ENCODE measurements at regions not wholly inside any gene's neighbourhood (a gene's known extent, or its start where the extent isn't known, plus 50 kb on each side); places are given as distances from the start of the nearest gene placed in this dataset.

DNA sequence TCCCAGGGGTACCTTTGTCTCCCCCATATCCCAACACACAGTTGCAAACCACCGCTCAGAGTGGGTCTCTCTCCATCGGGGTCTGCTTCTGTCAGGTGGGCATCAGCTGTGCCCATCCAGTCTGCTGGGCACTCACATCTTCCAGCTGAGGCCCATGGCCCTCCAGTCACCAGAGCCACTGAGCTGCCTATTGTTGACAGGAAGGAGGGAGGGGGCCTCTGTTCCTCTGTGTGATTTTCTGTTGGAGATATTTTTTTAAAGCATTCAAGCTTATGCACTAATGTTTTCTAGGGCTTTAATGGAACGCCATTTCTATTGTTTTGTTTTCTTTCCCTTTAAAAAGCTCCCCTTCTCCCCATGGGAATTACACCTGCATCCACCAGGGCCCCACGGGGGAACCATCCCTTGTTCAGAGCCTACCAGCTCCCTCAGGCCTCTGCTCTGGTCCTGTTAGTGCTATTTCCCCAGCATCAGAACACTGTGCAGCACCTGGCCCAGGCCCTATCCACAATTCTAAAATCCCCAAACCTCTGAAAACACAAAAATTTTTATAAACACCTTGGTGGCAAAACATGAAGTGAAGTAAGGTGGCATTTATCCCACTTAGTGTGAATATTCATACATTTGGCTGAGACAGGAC, 326.2 kb downstream of the CD83 start:
- no peak overlapping the region for H3K4me3 ChIP-seq (ENCODE audit: low read depth, low read length)
- no peaks in the 10 kb centered on the region for H3K36me3 ChIP-seq (replicated peaks)
- no peak for DNase-seq
- TF ChIP-seq, protein P1, sequence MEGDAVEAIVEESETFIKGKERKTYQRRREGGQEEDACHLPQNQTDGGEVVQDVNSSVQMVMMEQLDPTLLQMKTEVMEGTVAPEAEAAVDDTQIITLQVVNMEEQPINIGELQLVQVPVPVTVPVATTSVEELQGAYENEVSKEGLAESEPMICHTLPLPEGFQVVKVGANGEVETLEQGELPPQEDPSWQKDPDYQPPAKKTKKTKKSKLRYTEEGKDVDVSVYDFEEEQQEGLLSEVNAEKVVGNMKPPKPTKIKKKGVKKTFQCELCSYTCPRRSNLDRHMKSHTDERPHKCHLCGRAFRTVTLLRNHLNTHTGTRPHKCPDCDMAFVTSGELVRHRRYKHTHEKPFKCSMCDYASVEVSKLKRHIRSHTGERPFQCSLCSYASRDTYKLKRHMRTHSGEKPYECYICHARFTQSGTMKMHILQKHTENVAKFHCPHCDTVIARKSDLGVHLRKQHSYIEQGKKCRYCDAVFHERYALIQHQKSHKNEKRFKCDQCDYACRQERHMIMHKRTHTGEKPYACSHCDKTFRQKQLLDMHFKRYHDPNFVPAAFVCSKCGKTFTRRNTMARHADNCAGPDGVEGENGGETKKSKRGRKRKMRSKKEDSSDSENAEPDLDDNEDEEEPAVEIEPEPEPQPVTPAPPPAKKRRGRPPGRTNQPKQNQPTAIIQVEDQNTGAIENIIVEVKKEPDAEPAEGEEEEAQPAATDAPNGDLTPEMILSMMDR (IDR thresholded peaks at IDR 0.05; ENCODE audit: low read depth, low read length, missing control alignments): no peak
- no peaks in the 10 kb centered on the region for H3K27me3 ChIP-seq (replicated peaks)
- H3K27ac ChIP-seq: no peak overlapping the region
- in situ Hi-C loops (cut with HindIII; ENCODE audit: low pct_ligation_motif_present, low sequenced_read_pairs): no loop called here

DNA sequence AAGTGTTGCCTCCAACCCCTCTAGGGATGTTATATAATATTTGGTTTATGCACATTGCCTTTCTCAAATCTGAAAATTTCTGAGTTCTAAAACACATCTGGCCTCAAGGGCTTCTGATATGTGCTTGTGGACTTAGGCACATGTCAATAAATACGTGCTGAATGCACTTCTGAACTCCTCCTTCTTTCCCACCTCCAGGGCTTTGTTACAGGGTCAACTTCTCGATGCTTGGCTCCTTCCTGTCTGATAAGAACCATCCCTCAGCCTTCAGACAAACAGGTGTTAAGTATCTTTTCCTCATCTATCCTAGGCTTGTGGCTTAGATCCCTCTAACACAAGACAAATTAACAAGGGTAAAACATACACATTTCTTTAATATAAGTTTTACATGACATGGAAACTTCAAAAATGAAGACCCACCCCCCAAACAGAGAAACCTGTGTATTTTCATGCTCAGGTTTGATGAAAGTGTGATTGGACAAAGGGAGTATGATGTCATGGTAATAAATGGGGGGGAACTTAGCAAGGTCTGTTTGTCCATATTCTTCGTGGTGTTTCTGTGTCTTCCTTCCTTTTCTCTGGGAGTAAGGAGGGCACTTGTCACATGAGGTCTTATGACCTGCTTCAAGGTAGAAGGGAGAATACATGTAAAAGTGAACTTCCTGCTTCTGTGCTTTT, 326.9 kb downstream of the CD83 start:
- H3K27ac ChIP-seq: no peak overlapping the region
- in situ Hi-C loops (cut with HindIII; ENCODE audit: low pct_ligation_motif_present, low sequenced_read_pairs): no loop called here

DNA sequence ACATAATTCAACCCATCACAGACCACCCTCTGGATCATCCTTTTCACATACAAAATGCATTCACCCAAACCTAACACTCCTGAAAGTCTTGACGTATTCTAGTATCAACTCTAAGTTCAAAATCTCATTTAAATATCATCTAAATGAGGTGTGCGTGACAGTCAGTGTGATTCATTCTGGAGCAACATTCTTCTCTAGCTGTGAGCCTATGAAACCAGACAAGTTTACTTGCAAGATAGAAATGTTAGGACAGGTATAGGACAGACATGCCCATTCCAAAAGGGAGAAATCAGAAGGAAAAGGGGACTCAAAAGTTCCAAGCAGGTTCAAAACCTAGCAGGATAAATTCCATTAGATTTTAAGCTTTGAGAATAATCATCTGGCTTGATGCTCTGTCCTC, 329.7 kb downstream of the CD83 start:
- DNase-seq: no peak
- in situ Hi-C loops (cut with HindIII; ENCODE audit: low pct_ligation_motif_present, low sequenced_read_pairs): no loop called here
- Histone ChIP-seq H3K36me3 (replicated peaks) (no peaks in the 10 kb centered on the region), H3K4me3 (ENCODE audit: low read depth, low read length) (no peak overlapping the region), H3K27ac (no peak overlapping the region), H3K27me3 (replicated peaks) (no peaks in the 10 kb centered on the region)
- TF ChIP-seq, protein P1 (IDR thresholded peaks at IDR 0.05; ENCODE audit: low read depth, low read length, missing control alignments): no peak

More for the DNA sequence above, 326.9 kb downstream of the CD83 start:
- DNase-seq: no peak
- no peak overlapping the region for H3K4me3 ChIP-seq (ENCODE audit: low read depth, low read length)
- TF ChIP-seq, protein P1 (IDR thresholded peaks at IDR 0.05; ENCODE audit: low read depth, low read length, missing control alignments): no peak
- no peaks in the 10 kb centered on the region for H3K27me3 ChIP-seq (replicated peaks)
- H3K36me3 ChIP-seq (replicated peaks): no peaks in the 10 kb centered on the region

DNA sequence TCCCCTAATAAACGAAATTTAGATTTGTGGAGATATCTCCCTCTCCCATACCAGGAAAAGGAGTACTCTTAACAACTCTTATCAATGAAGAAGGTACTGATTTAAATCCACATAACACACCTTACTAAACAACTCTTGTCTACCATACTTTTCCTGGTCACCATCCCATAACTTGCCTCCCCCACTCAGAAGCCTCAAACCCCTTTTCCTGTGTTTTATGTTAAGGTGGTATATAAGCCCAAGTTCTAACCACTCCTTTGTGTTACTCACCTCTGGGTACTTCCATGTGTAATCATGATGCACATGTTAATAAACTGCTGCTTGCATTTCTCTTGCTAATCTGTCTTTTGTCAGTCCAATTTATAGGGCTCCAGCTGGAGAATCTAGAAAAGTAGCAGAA, 330.7 kb downstream of the CD83 start:
- TF ChIP-seq, protein P1 (IDR thresholded peaks at IDR 0.05; ENCODE audit: low read depth, low read length, missing control alignments): no peak
- no peak overlapping the region for H3K27ac ChIP-seq
- DNase-seq: no peak
- no peaks in the 10 kb centered on the region for H3K27me3 ChIP-seq (replicated peaks)
- no peaks in the 10 kb centered on the region for H3K36me3 ChIP-seq (replicated peaks)
- no peak overlapping the region for H3K4me3 ChIP-seq (ENCODE audit: low read depth, low read length)
- in situ Hi-C loops (cut with HindIII; ENCODE audit: low pct_ligation_motif_present, low sequenced_read_pairs): no loop called here

DNA sequence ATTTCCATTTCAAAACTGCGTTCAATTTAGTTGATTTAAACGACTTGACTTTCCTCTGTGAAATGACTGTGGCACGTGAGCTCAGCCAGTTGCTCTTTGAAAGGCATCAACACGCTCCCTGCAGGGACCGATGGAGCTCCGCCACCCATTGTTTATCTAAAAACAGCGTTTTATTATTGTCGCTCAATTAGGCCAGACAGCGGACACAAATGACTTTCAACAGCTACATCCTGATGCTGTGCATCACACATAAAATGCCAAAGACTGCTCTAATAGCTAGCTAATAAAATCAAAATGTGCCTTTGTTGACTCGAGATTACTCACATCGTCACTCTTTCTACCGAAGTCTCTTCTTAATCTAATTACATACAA, 332.5 kb downstream of the CD83 start:
- no peak overlapping the region for H3K27ac ChIP-seq
- no peak for DNase-seq
- in situ Hi-C loops (cut with HindIII; ENCODE audit: low pct_ligation_motif_present, low sequenced_read_pairs): no loop called here
- no peaks in the 10 kb centered on the region for H3K27me3 ChIP-seq (replicated peaks)
- H3K36me3 ChIP-seq (replicated peaks): no peaks in the 10 kb centered on the region
- TF ChIP-seq, protein P1 (IDR thresholded peaks at IDR 0.05; ENCODE audit: low read depth, low read length, missing control alignments): no peak
- H3K4me3 ChIP-seq (ENCODE audit: low read depth, low read length): no peak overlapping the region
